HPDE6-E6E7 (cell line): ENCODE measurements at regions not wholly inside any gene's neighbourhood (a gene's known extent, or its start where the extent isn't known, plus 50 kb on each side); places are given as distances from the start of the nearest gene placed in this dataset.

Experiments used
- DNase-seq: peaks from one replicate; pipeline ENCODE4 v3.0.0; 2011; ENCODE audit warnings: missing footprints; ENCODE audit errors: extremely low spot score

DNA sequence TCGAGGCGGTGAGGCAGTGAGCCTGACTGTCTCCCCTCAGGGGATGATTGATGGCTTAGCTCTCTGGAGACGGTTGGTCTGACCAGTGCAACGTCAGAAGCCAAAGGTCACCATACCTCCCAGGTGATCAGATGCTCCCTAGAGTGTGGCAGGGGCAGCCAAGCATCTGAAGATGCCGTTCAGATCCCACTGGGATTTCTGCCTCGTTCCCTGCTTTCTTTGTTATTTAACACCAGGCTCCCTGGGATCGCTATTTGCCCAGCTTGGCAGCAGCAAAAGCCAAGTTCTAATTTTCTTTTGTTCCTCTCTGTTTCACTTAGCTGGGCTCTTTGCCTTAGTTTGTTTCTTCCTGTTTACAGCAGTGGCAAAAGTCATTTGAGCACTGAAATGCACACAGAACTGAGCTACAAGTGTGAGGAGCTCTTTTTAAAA lies 53.5 kb upstream of the SVIL start:
- DNase-seq = no peak

GRCh38 chr10:29687421-29688164 lies 52.8 kb upstream of the SVIL start:
- no peak for DNase-seq

- no peak for DNase-seq
Measured at GRCh38 chr10:29685506-29685905, 50.7 kb upstream of the SVIL start.
